ENCODE measurements at regions not wholly inside any gene's neighbourhood (a gene's known extent, or its start where the extent isn't known, plus 50 kb on each side); places are given as distances from the start of the nearest gene placed in this dataset.

GRCh38 chr13:33696530-33696929, 121.4 kb upstream of the RFC3 start:
- Histone ChIP-seq H3K4me3 (ENCODE audit: insufficient read length, low read depth) (no peak overlapping the region), H3K9ac (ENCODE audit: insufficient read length, low read depth) (no peak overlapping the region), H3K36me3 (ENCODE audit: insufficient read depth, insufficient read length, low read length) (no peaks in the 10 kb centered on the region), H3K9me3 (ENCODE audit: insufficient read depth, low read length) (peaks cover 6% of the 10 kb centered on the region; the same call in 1 of the 2 replicates), H3K4me1 (ENCODE audit: insufficient read depth, insufficient read length) (no peaks in the 10 kb centered on the region), H3K27me3 (ENCODE audit: insufficient read depth, insufficient read length) (no peaks in the 10 kb centered on the region)
- TF ChIP-seq ZNF274 (IDR thresholded peaks at IDR 0.05; ENCODE audit: low read depth, low read length) (no peak), SUZ12 (IDR thresholded peaks at IDR 0.05; ENCODE audit: extremely low read depth, insufficient read depth, insufficient read length) (no peak), YY1 (IDR thresholded peaks at IDR 0.05; ENCODE audit: insufficient read depth, insufficient read length) (no peak)
- no peak for DNase-seq (ENCODE audit: low read depth, low spot score)

DNA sequence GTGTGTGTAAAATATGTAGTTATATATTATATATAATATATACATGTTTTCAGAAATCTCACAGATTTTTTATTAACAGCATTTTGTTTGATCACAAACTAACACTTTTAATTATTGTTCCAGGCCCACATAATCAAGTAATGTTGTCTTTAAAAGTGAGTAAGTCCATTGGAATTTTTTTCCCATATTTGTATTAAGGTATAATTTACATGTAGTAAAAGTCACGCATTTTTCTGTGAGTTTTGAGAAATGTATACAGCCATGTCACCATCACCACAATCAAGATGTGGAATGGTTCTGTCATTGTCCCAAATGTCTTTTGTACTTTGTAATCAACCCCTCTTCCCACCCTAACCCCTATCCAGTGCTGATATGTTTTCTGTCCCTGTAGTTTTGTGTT, 120.0 kb upstream of the RFC3 start:
- Histone ChIP-seq H3K4me1 (ENCODE audit: insufficient read depth, insufficient read length) (no peaks in the 10 kb centered on the region), H3K4me3 (ENCODE audit: insufficient read length, low read depth) (no peak overlapping the region), H3K36me3 (ENCODE audit: insufficient read depth, insufficient read length, low read length) (no peaks in the 10 kb centered on the region), H3K9ac (ENCODE audit: insufficient read length, low read depth) (no peak overlapping the region), H3K27me3 (ENCODE audit: insufficient read depth, insufficient read length) (no peaks in the 10 kb centered on the region), H3K9me3 (ENCODE audit: insufficient read depth, low read length) (no peaks in the 10 kb centered on the region)
- no peak for DNase-seq (ENCODE audit: low read depth, low spot score)
- no peak for TF ChIP-seq ZNF274 (IDR thresholded peaks at IDR 0.05; ENCODE audit: low read depth, low read length)
- no peak for TF ChIP-seq YY1 (IDR thresholded peaks at IDR 0.05; ENCODE audit: insufficient read depth, insufficient read length)
- no peak for TF ChIP-seq SUZ12 (IDR thresholded peaks at IDR 0.05; ENCODE audit: extremely low read depth, insufficient read depth, insufficient read length)

DNA sequence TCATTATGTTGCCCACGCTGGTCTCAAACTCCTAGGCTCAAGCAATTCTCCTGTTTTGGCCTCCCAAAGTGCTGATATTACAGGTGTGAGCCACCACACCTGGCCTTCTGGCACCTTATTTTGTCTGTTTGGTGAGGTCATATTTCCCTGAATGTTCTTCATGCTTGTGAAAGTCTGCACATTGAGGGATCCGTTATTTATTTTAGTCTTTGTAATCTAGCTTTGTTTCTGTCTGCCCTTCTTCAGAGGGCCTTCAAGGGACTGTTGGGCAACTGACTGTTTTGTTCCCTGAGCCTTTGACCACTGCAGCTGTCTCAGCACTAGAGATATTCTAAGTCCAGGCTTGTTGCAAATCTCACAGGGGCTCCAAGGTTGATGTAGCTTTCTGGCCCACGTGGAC, 110.5 kb upstream of the RFC3 start:
- TF ChIP-seq ZNF274 (IDR thresholded peaks at IDR 0.05; ENCODE audit: low read depth, low read length) (no peak), YY1 (IDR thresholded peaks at IDR 0.05; ENCODE audit: insufficient read depth, insufficient read length) (no peak), SUZ12 (IDR thresholded peaks at IDR 0.05; ENCODE audit: extremely low read depth, insufficient read depth, insufficient read length) (no peak)
- H3K9me3 ChIP-seq (ENCODE audit: insufficient read depth, low read length), result no peaks in the 10 kb centered on the region
- no peaks in the 10 kb centered on the region for H3K27me3 ChIP-seq (ENCODE audit: insufficient read depth, insufficient read length)
- no peaks in the 10 kb centered on the region for H3K4me1 ChIP-seq (ENCODE audit: insufficient read depth, insufficient read length)
- H3K4me3 ChIP-seq (ENCODE audit: insufficient read length, low read depth), result no peak overlapping the region
- H3K9ac ChIP-seq (ENCODE audit: insufficient read length, low read depth), result no peak overlapping the region
- no peak for DNase-seq (ENCODE audit: low read depth, low spot score)
- no peaks in the 10 kb centered on the region for H3K36me3 ChIP-seq (ENCODE audit: insufficient read depth, insufficient read length, low read length)

- no peak overlapping the region for H3K9ac ChIP-seq (ENCODE audit: insufficient read length, low read depth)
- H3K4me3 ChIP-seq (ENCODE audit: insufficient read length, low read depth), result no peak overlapping the region
- DNase-seq (ENCODE audit: low read depth, low spot score), result no peak
These were observed 107.0 kb upstream of the RFC3 start for GRCh38 chr13:33710924-33711323.

GRCh38 chr13:33711436-33711835, 106.5 kb upstream of the RFC3 start:
- Histone ChIP-seq H3K36me3 (ENCODE audit: insufficient read depth, insufficient read length, low read length) (no peaks in the 10 kb centered on the region), H3K9me3 (ENCODE audit: insufficient read depth, low read length) (no peaks in the 10 kb centered on the region), H3K9ac (ENCODE audit: insufficient read length, low read depth) (no peak overlapping the region), H3K27me3 (ENCODE audit: insufficient read depth, insufficient read length) (no peaks in the 10 kb centered on the region), H3K4me1 (ENCODE audit: insufficient read depth, insufficient read length) (no peaks in the 10 kb centered on the region), H3K4me3 (ENCODE audit: insufficient read length, low read depth) (no peak overlapping the region)
- TF ChIP-seq ZNF274 (IDR thresholded peaks at IDR 0.05; ENCODE audit: low read depth, low read length), result no peak
- TF ChIP-seq SUZ12 (IDR thresholded peaks at IDR 0.05; ENCODE audit: extremely low read depth, insufficient read depth, insufficient read length), result no peak
- TF ChIP-seq YY1 (IDR thresholded peaks at IDR 0.05; ENCODE audit: insufficient read depth, insufficient read length), result no peak
- no peak for DNase-seq (ENCODE audit: low read depth, low spot score)

More at GRCh38 chr13:33710924-33711323, 107.0 kb upstream of the RFC3 start:
- Histone ChIP-seq H3K9me3 (ENCODE audit: insufficient read depth, low read length) (no peaks in the 10 kb centered on the region), H3K4me1 (ENCODE audit: insufficient read depth, insufficient read length) (no peaks in the 10 kb centered on the region), H3K27me3 (ENCODE audit: insufficient read depth, insufficient read length) (no peaks in the 10 kb centered on the region), H3K36me3 (ENCODE audit: insufficient read depth, insufficient read length, low read length) (no peaks in the 10 kb centered on the region)
- TF ChIP-seq SUZ12 (IDR thresholded peaks at IDR 0.05; ENCODE audit: extremely low read depth, insufficient read depth, insufficient read length) (no peak), YY1 (IDR thresholded peaks at IDR 0.05; ENCODE audit: insufficient read depth, insufficient read length) (no peak), ZNF274 (IDR thresholded peaks at IDR 0.05; ENCODE audit: low read depth, low read length) (no peak)

DNA sequence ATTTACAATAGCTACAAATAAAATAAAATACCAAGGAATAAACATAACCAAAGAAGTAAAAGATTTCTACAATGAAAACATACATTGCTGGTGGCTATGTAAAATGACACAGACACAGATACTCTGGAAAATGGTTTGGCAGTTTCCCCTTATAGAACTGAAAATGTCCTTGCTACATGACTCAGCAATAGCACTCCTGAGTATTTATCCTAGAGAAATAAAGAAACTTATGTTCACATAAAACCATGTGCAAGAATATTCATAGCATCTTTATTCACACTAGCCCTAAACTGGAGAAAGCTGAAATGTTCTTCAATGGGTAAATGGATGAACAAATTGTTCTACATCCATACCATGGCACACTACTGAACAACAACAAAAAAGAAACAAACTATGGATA, 100.2 kb upstream of the RFC3 start:
- no peaks in the 10 kb centered on the region for H3K36me3 ChIP-seq (ENCODE audit: insufficient read depth, insufficient read length, low read length)
- DNase-seq (ENCODE audit: low read depth, low spot score), result no peak
- no peaks in the 10 kb centered on the region for H3K27me3 ChIP-seq (ENCODE audit: insufficient read depth, insufficient read length)
- no peaks in the 10 kb centered on the region for H3K4me1 ChIP-seq (ENCODE audit: insufficient read depth, insufficient read length)
- no peak overlapping the region for H3K4me3 ChIP-seq (ENCODE audit: insufficient read length, low read depth)
- H3K9me3 ChIP-seq (ENCODE audit: insufficient read depth, low read length), result no peaks in the 10 kb centered on the region
- no peak overlapping the region for H3K9ac ChIP-seq (ENCODE audit: insufficient read length, low read depth)
- TF ChIP-seq ZNF274 (IDR thresholded peaks at IDR 0.05; ENCODE audit: low read depth, low read length), result no peak
- no peak for TF ChIP-seq SUZ12 (IDR thresholded peaks at IDR 0.05; ENCODE audit: extremely low read depth, insufficient read depth, insufficient read length)
- TF ChIP-seq YY1 (IDR thresholded peaks at IDR 0.05; ENCODE audit: insufficient read depth, insufficient read length), result no peak

GRCh38 chr13:33721724-33722123, 96.2 kb upstream of the RFC3 start:
- Histone ChIP-seq H3K9ac (ENCODE audit: insufficient read length, low read depth) (no peak overlapping the region), H3K27me3 (ENCODE audit: insufficient read depth, insufficient read length) (no peaks in the 10 kb centered on the region), H3K36me3 (ENCODE audit: insufficient read depth, insufficient read length, low read length) (no peaks in the 10 kb centered on the region), H3K4me1 (ENCODE audit: insufficient read depth, insufficient read length) (no peaks in the 10 kb centered on the region), H3K4me3 (ENCODE audit: insufficient read length, low read depth) (no peak overlapping the region), H3K9me3 (ENCODE audit: insufficient read depth, low read length) (no peaks in the 10 kb centered on the region)
- TF ChIP-seq SUZ12 (IDR thresholded peaks at IDR 0.05; ENCODE audit: extremely low read depth, insufficient read depth, insufficient read length), result no peak
- no peak for TF ChIP-seq ZNF274 (IDR thresholded peaks at IDR 0.05; ENCODE audit: low read depth, low read length)
- DNase-seq (ENCODE audit: low read depth, low spot score), result no peak

All from NT2/D1 (cell line).